ENCODE measurements at regions not wholly inside any gene's neighbourhood (a gene's known extent, or its start where the extent isn't known, plus 50 kb on each side); places are given as distances from the start of the nearest gene placed in this dataset.

DNA sequence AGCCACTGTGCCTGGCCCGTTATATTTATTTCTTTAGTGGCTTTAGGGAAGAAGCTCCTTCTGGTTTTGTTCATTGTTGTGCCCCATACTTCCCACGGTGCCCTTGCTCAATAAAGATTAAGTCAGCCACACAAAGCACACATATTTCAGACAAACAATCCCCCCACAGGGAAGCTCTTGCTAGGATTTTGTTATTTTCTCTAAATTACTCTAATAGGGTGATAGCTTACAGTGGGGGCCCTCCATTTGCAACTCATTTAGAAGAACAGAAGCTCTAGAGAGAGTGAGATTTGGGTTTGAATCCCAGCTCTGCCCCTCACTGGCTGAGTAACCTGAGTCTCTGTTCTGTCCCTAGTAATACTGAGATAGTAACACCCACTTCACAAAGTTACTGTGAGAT is 499.9 kb downstream of the GRIN2A start:
- Histone ChIP-seq H3K9me3 (ENCODE audit: control insufficient read depth, insufficient read depth, low read length) (no peaks in the 10 kb centered on the region), H3K4me3 (ENCODE audit: low read length) (no peak overlapping the region), H3K27ac (ENCODE audit: low read length) (no peak overlapping the region), H3K27me3 (ENCODE audit: control insufficient read depth, insufficient read depth, low read length) (no peaks in the 10 kb centered on the region), H3K36me3 (ENCODE audit: control insufficient read depth, insufficient read depth, low read length) (no peaks in the 10 kb centered on the region), H3K4me1 (ENCODE audit: control insufficient read depth, insufficient read depth, low read length) (peaks cover 1% of the 10 kb centered on the region; the same call in 1 of the 2 replicates)
- no peak for DNase-seq (ENCODE audit: low read depth, low spot score)
- WGBS (ENCODE audit: insufficient coverage, insufficient read length), result no CpG with 5 or more reads among the region's 2 CpGs

- Histone ChIP-seq H3K36me3 (ENCODE audit: control insufficient read depth, insufficient read depth, low read length) (no peaks in the 10 kb centered on the region), H3K27ac (ENCODE audit: low read length) (no peak overlapping the region), H3K4me1 (ENCODE audit: control insufficient read depth, insufficient read depth, low read length) (peaks cover 1% of the 10 kb centered on the region; the same call in 1 of the 2 replicates), H3K9me3 (ENCODE audit: control insufficient read depth, insufficient read depth, low read length) (no peaks in the 10 kb centered on the region), H3K27me3 (ENCODE audit: control insufficient read depth, insufficient read depth, low read length) (no peaks in the 10 kb centered on the region), H3K4me3 (ENCODE audit: low read length) (no peak overlapping the region)
- DNase-seq (ENCODE audit: low read depth, low spot score), result no peak
Observed at GRCh38 chr16:9683677-9684076, 498.6 kb downstream of the GRIN2A start.

- Histone ChIP-seq H3K27me3 (ENCODE audit: control insufficient read depth, insufficient read depth, low read length) (no peaks in the 10 kb centered on the region), H3K27ac (ENCODE audit: low read length) (no peak overlapping the region), H3K36me3 (ENCODE audit: control insufficient read depth, insufficient read depth, low read length) (no peaks in the 10 kb centered on the region), H3K4me3 (ENCODE audit: low read length) (no peak overlapping the region), H3K9me3 (ENCODE audit: control insufficient read depth, insufficient read depth, low read length) (no peaks in the 10 kb centered on the region), H3K4me1 (ENCODE audit: control insufficient read depth, insufficient read depth, low read length) (no peaks in the 10 kb centered on the region)
- no CpG with 5 or more reads among the region's 4 CpGs for WGBS (ENCODE audit: insufficient coverage, insufficient read length)
- DNase-seq (ENCODE audit: low read depth, low spot score), result no peak
Observed at GRCh38 chr16:9687737-9688319, 494.4 kb downstream of the GRIN2A start.

DNA sequence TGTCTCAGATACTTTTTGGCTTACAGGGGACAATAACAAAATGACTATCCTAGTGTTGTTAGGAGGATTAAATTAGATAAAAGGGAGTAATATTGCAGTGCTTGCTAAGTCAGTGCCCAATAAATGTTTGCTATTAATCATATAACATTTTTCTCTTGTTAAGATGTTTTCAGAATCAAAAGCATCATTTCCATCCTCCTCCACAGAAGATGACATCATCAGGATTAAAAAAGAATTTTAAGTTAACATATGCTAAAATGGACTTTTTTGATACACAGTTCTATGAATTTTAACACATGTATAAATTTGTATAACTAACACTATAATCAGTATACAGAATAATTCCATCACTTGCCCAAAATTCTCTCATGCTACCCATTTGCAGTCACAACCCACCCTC is 492.6 kb downstream of the GRIN2A start:
- no peaks in the 10 kb centered on the region for H3K27me3 ChIP-seq (ENCODE audit: control insufficient read depth, insufficient read depth, low read length)
- H3K36me3 ChIP-seq (ENCODE audit: control insufficient read depth, insufficient read depth, low read length), result no peaks in the 10 kb centered on the region
- DNase-seq (ENCODE audit: low read depth, low spot score), result no peak
- H3K9me3 ChIP-seq (ENCODE audit: control insufficient read depth, insufficient read depth, low read length), result no peaks in the 10 kb centered on the region
- H3K4me1 ChIP-seq (ENCODE audit: control insufficient read depth, insufficient read depth, low read length), result no peaks in the 10 kb centered on the region
- H3K27ac ChIP-seq (ENCODE audit: low read length), result no peak overlapping the region
- no peak overlapping the region for H3K4me3 ChIP-seq (ENCODE audit: low read length)

DNA sequence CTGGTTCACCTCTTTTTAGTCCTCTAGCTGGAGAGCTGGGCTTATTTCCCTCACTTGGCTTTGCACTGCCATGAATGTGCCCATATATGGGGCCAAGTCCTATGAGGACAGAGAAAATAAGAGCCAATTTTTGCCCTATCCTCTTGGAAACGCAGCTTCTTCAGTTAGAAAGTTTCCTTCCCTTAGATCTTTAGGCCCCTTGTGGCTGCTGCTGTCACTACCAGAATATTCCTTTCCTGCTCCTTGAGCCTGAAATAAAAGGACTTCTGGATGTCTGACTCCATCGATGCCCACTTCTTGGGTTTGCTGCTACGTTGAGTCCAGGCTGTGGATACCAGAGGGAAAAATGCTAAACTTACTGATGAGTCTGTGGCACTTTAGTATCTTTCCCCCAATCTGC is 487.1 kb downstream of the GRIN2A start:
- H3K27me3 ChIP-seq (ENCODE audit: control insufficient read depth, insufficient read depth, low read length), result no peaks in the 10 kb centered on the region
- no peak overlapping the region for H3K27ac ChIP-seq (ENCODE audit: low read length)
- H3K4me1 ChIP-seq (ENCODE audit: control insufficient read depth, insufficient read depth, low read length), result no peaks in the 10 kb centered on the region
- H3K36me3 ChIP-seq (ENCODE audit: control insufficient read depth, insufficient read depth, low read length), result no peaks in the 10 kb centered on the region
- DNase-seq (ENCODE audit: low read depth, low spot score), result no peak
- WGBS (ENCODE audit: insufficient coverage, insufficient read length), result no CpG with 5 or more reads among the region's 3 CpGs
- H3K9me3 ChIP-seq (ENCODE audit: control insufficient read depth, insufficient read depth, low read length), result no peaks in the 10 kb centered on the region
- no peak overlapping the region for H3K4me3 ChIP-seq (ENCODE audit: low read length)
